ENCODE measurements at regions not wholly inside any gene's neighbourhood (a gene's known extent, or its start where the extent isn't known, plus 50 kb on each side); places are given as distances from the start of the nearest gene placed in this dataset.

GRCh38 chr2:4938206-4938605, 754.0 kb upstream of the SOX11 start:
- TF ChIP-seq, protein P1, sequence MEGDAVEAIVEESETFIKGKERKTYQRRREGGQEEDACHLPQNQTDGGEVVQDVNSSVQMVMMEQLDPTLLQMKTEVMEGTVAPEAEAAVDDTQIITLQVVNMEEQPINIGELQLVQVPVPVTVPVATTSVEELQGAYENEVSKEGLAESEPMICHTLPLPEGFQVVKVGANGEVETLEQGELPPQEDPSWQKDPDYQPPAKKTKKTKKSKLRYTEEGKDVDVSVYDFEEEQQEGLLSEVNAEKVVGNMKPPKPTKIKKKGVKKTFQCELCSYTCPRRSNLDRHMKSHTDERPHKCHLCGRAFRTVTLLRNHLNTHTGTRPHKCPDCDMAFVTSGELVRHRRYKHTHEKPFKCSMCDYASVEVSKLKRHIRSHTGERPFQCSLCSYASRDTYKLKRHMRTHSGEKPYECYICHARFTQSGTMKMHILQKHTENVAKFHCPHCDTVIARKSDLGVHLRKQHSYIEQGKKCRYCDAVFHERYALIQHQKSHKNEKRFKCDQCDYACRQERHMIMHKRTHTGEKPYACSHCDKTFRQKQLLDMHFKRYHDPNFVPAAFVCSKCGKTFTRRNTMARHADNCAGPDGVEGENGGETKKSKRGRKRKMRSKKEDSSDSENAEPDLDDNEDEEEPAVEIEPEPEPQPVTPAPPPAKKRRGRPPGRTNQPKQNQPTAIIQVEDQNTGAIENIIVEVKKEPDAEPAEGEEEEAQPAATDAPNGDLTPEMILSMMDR (IDR thresholded peaks at IDR 0.05; ENCODE audit: borderline replicate concordance, extremely low read depth, low read length, poor library complexity, severe bottlenecking): no peak
- no peak for TF ChIP-seq EZH2 (IDR thresholded peaks at IDR 0.05; ENCODE audit: borderline replicate concordance, low read depth, low read length, severe bottlenecking)

All from DND-41 (cell line).